ENCODE measurements at regions not wholly inside any gene's neighbourhood (a gene's known extent, or its start where the extent isn't known, plus 50 kb on each side); places are given as distances from the start of the nearest gene placed in this dataset.

- Histone ChIP-seq H3K4me1 (ENCODE audit: control insufficient read depth, insufficient read depth, low read length) (no peaks in the 10 kb centered on the region; the same call in 1 of the 2 replicates), H2AFZ (replicated peaks; ENCODE audit: low read length, poor library complexity) (no peak overlapping the region), H4K20me1 (ENCODE audit: insufficient read depth, low read length) (no peaks in the 10 kb centered on the region), H3K18ac (ENCODE audit: low read depth, low read length) (no peak overlapping the region), H3K27me3 (ENCODE audit: control insufficient read depth, insufficient read depth, low read length) (no peaks in the 10 kb centered on the region), H2BK20ac (ENCODE audit: low read depth, low read length) (no peak overlapping the region), H2BK15ac (ENCODE audit: low read depth, low read length) (no peak overlapping the region), H2AK5ac (ENCODE audit: low read depth, low read length) (no peak overlapping the region), H3K79me1 (ENCODE audit: low read depth in 1 of 2, low read length in 2 of 2) (no peaks in the 10 kb centered on the region), H4K91ac (ENCODE audit: insufficient read depth, low read depth, low read length) (no peak overlapping the region), H3K4me3 (ENCODE audit: insufficient read depth, low read depth, low read length) (no peak overlapping the region), H2AK9ac (replicated peaks; ENCODE audit: low read depth, low read length, poor library complexity) (no peak overlapping the region), H3K9me1 (ENCODE audit: insufficient read depth, low read length) (no peaks in the 10 kb centered on the region), H2BK120ac (ENCODE audit: low read depth, low read length) (no peak overlapping the region), H3K4me2 (ENCODE audit: low read depth, low read length) (no peak overlapping the region), H3K23ac (ENCODE audit: low read depth, low read length) (no peak overlapping the region), H3K27ac (ENCODE audit: insufficient read depth, low read length) (no peak overlapping the region), H2BK5ac (ENCODE audit: low read depth, low read length, poor library complexity, severe bottlenecking) (no peak overlapping the region), H3K14ac (replicated peaks; ENCODE audit: low read depth, low read length) (no peak overlapping the region), H3K36me3 (ENCODE audit: control insufficient read depth, insufficient read depth, low read length) (no peaks in the 10 kb centered on the region), H3K9me3 (ENCODE audit: control insufficient read depth, insufficient read depth, low read length) (no peaks in the 10 kb centered on the region), H3K56ac (ENCODE audit: extremely low read depth, insufficient read depth, low read length) (no peak overlapping the region), H3K4ac (ENCODE audit: low read depth, low read length) (no peak overlapping the region), H4K8ac (ENCODE audit: low read depth in 2 of 2, low read length in 2 of 2) (no peak overlapping the region; a peak in 1 of 4 replicates), H3K9ac (ENCODE audit: low read depth, low read length) (no peak overlapping the region), H4K5ac (ENCODE audit: low read depth, low read length) (no peak overlapping the region)
- no peak for TF ChIP-seq USF2 (IDR thresholded peaks at IDR 0.05; ENCODE audit: low read depth, low read length)
- TF ChIP-seq RAD21 (IDR thresholded peaks at IDR 0.05; ENCODE audit: low read length): no peak
- TF ChIP-seq BHLHE40 (IDR thresholded peaks at IDR 0.05; ENCODE audit: low read depth, low read length): no peak
- no peak for TF ChIP-seq CHD1 (IDR thresholded peaks at IDR 0.05; ENCODE audit: low read depth, low read length)
- TF ChIP-seq FOS (IDR thresholded peaks at IDR 0.05; ENCODE audit: low read depth, low read length): no peak
- TF ChIP-seq, protein P1, sequence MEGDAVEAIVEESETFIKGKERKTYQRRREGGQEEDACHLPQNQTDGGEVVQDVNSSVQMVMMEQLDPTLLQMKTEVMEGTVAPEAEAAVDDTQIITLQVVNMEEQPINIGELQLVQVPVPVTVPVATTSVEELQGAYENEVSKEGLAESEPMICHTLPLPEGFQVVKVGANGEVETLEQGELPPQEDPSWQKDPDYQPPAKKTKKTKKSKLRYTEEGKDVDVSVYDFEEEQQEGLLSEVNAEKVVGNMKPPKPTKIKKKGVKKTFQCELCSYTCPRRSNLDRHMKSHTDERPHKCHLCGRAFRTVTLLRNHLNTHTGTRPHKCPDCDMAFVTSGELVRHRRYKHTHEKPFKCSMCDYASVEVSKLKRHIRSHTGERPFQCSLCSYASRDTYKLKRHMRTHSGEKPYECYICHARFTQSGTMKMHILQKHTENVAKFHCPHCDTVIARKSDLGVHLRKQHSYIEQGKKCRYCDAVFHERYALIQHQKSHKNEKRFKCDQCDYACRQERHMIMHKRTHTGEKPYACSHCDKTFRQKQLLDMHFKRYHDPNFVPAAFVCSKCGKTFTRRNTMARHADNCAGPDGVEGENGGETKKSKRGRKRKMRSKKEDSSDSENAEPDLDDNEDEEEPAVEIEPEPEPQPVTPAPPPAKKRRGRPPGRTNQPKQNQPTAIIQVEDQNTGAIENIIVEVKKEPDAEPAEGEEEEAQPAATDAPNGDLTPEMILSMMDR (conservative IDR thresholded peaks at IDR 0.05; ENCODE audit: low read depth, low read length): no peak
- no peak for TF ChIP-seq POLR2A (IDR thresholded peaks at IDR 0.05; ENCODE audit: low read depth, low read length)
- TF ChIP-seq RFX5 (IDR thresholded peaks at IDR 0.05; ENCODE audit: low read depth, low read length): no peak
- no peak for TF ChIP-seq ELK1 (IDR thresholded peaks at IDR 0.05; ENCODE audit: borderline replicate concordance, low read depth, low read length)
- no peak for TF ChIP-seq SMC3 (IDR thresholded peaks at IDR 0.05; ENCODE audit: low read depth, low read length)
- TF ChIP-seq NFE2L2 (IDR thresholded peaks at IDR 0.05; ENCODE audit: low read depth, low read length): no peak
- no peak for TF ChIP-seq MAZ (IDR thresholded peaks at IDR 0.05; ENCODE audit: borderline replicate concordance, low read depth, low read length)
- no peak for TF ChIP-seq RCOR1 (IDR thresholded peaks at IDR 0.05; ENCODE audit: insufficient replicate concordance, low read length)
- no peak for TF ChIP-seq CEBPB (IDR thresholded peaks at IDR 0.05; ENCODE audit: low read depth, low read length)
- TF ChIP-seq MXI1 (IDR thresholded peaks at IDR 0.05; ENCODE audit: borderline replicate concordance, low read depth, low read length): no peak
- no peak for TF ChIP-seq MAFK (IDR thresholded peaks at IDR 0.05; ENCODE audit: low read depth, low read length)
- dilution Hi-C loops (cut with HindIII; ENCODE audit: low sequenced_read_pairs, unreplicated experiment) (no loop called here), in situ Hi-C loops (cut with MboI; ENCODE audit: low sequenced_read_pairs) (no loop called here), intact Hi-C loops (cut with micrococcal nuclease) (no loop called here)
- DNase-seq (peak; percentile 43), ATAC-seq (ENCODE audit: low read depth) (no peak)
- ChIA-PET CTCF (interaction anchor here (0.7 to 1.1 kb wide), 2 partner anchors 28 to 500 kb away, joined by 3 read pairs; no protein-coding TSS in a partner anchor), POLR2A (ENCODE audit: unreplicated experiment) (no interaction called here)
- no CpG with 5 or more reads among the region's 8 CpGs for WGBS, 2 experiments (ENCODE audit: extremely low coverage in 2 of 2, insufficient read length in 1 of 2)
- BruUV-seq (replicated peaks): no TSS peak
These were observed 795.5 kb downstream of the TNS3 start for GRCh38 chr7:46786221-46786954.

All from IMR-90 (cell line).